Islet precursor cell (in vitro differentiated cells): ENCODE measurements at regions not wholly inside any gene's neighbourhood (a gene's known extent, or its start where the extent isn't known, plus 50 kb on each side); places are given as distances from the start of the nearest gene placed in this dataset.
A peak's percentile ranks its signal among the peaks of the same experiment; 100 is the strongest.

Experiments used
- DNase-seq: peaks from one replicate; pipeline ENCODE4 v3.0.0-alpha.2; 2018

DNA sequence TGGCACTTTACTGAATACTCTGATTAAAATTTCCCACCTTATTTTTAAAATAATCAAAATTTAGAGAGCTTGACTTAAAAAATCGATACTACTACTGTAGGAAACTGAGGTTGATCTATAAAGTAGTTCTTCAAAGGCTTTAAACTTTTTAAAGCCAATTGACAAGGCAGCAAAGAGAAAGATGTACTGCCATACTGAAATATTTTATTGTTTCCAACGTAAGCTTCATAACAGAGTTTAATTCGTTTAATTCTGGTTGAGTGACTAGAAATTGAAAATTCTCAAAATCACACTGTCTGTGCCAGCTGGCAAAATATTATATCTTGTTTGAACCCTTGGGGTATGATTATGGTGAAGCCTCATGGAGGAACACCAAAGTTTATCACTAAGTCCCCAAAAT is 207.6 kb downstream of the UNC5CL start:
- DNase-seq = no peak

DNA sequence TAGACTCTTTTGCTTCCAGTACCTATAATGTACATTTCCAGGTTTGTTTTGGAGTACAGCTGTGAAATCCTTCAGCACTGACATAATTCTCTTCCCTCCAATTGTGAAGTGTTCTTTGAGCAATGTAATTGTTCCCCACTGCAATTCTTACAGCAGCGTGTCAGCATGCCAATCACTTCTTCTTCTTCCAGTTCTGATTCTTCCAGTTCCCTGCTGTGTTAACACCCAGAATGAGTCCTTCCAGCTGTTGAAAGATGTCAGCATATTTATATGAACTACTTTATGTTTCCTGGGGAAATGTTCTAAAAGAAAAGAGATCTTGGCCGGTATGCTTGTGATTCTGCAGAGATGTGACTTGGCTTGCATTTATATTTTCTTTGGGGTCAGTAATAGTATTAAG is 213.9 kb downstream of the UNC5CL start:
- DNase-seq = no peak

DNA sequence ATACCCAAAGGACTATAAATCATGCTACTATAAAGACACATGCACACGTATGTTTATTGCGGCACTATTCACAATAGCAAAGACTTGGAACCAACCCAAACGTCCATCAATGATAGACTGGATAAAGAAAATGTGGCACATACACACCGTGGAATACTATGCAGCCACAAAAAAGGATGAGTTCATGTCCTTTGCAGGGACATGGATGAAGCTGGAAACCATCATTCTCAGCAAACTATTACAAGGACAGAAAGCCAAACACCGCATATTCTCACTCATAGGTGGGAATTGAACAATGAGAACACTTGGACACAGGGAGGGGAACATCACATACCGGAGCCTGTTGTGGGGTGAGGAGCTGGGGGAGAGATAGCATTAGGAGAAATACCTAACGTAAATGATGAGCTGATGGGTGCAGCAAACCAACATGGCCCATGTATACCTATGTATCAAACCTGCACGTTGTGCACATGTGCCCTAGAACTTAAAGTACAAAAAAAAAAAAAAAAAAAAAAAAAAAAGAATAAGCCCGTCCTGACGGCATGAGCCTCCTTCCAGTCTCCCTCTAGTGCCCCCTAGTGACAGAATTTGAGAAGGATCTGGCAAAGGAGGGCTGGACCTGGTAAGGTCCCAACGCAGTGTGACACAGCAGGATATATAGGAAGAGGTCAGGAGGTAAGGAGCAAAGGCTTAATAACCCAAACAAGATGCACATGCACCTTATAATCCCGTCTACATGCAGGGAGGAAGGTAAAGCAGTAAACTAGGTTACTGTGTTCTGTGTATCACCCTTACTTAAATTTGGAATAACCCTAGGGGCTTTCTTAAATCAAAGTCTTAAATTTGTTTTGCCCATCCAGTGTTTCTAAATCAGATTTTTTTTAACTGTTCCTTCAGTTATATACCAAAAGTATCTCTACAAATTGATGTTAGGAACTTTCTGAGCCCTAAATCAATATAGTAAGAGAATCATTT is 214.8 kb downstream of the UNC5CL start:
- peak; percentile 79 for DNase-seq

DNA sequence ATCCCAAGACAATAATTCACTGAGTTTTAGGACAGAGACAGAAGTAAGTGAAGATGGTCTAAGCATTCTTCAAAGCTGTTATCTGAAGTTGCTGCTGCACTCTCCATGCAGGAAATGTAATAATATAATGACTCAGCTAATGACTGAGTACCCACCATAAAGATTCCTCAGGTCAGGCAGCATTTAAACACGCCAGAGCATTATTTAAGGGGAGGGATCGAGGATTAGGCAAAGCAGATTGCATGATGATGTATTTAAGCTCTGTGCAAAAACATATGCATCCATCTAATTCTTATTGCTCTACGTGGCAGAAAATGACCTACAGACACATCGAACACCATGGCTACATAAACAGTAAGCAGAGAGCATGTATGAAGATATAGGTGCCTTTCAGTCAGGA is 216.4 kb downstream of the UNC5CL start:
- DNase-seq = no peak

DNA sequence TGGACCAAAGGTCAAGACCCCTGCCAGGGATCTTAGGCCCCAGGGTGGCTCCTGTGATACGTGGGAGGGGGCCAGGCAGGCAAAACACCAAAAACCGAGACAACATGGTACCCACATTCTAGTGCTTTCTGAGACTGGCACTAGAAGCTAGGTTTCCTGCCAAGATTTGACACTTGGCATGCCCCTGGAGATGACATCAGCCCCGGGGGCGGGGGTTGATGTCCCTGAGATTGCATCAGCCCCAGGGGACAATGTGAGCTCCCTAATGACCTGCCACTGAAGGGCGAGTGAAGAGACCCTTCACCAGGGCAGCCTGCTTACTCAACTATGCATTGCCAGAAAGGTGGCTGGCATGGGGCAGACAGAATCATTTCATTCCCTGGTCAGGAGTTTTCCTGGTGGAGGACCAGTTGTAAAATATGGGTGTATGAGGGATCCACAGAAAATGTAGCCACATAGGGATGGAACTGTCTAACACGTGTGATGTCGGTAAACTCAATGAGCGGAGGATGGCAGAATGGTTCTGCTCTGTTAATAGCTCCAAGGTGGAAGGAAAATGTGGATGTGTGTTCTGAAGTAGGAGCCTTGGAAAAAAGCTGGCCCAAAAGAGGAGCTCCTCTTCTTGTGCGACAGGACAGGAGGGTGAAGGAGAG is 219.7 kb downstream of the UNC5CL start:
- DNase-seq = peak; percentile 51

DNA sequence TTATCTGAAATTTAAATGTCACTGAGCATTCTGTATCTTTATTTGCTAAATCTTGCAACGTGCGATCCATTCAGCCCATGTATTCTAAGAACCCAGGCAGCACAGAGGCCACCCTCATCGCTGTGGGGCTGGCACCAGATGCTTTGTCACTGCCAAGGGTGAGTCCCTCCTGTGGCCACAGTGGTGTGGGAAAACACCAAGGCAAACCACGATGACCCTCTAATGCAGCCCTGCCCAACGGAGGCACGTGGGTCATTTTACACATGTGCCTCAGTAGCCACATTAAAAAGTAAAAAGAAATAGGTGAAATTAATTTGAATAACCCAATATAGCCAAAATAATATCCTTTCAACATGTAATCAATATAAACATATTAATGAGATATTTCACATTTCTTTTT is 221.7 kb downstream of the UNC5CL start:
- DNase-seq = peak; percentile 18

DNA sequence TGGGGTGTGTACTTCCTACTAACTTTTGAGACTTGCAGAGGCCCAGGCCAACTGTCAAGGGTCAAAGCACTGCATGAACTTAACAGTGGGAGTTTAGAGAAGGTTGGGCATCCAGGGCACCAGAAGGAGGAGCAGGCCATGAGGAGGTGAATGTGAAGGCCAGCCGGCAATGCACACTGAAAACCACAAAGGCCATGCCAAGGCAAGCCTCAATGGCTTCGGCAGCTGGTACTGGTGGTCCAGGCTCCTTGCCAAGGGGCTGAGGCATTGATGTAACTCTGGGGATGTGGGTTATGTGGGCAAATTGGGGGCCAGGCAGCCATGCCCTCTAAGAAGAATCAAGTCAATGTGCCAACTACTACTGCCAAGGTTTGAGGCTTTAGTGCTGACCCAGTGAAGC is 222.4 kb downstream of the UNC5CL start:
- DNase-seq = no peak

DNA sequence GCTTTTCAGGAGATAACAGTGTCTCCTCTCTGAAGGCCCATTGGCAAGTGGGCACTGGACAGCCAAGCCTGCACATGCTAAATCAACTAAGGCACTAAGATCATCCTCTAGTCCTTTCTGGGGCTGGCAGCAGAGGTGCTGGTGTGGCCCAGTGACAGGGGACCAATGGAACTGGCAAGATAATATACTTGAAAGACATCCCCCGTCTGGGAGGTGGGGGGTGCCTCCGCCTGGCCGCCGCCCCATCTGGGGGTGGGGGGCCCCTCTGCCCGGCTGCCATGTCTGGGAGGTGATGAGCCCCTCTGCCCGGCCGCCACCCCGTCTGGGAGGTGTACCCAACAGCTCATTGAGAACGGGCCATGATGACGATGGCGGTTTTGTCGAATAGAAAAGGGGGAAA is 223.3 kb downstream of the UNC5CL start:
- peak; percentile 28 for DNase-seq

DNA sequence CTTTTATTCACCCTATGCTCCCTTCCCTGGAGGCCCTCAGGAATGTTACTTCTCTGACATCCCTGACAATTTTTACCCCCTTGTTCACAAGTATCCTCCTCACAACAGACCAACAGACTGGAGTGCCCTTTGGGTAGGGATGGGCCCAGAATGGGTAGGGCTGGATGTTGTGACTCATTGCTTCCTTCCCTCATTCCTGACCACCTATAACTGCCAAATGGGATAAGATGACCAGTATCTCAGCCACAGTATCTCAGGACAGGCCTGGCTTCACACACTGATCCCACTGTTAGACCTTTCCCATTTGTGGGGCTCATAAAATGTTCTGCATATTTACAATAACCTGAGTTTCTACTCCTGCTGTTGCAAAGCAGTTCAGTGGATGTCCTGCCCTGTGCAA is 223.0 kb upstream of the LRFN2 start:
- DNase-seq = peak; percentile 26

DNA sequence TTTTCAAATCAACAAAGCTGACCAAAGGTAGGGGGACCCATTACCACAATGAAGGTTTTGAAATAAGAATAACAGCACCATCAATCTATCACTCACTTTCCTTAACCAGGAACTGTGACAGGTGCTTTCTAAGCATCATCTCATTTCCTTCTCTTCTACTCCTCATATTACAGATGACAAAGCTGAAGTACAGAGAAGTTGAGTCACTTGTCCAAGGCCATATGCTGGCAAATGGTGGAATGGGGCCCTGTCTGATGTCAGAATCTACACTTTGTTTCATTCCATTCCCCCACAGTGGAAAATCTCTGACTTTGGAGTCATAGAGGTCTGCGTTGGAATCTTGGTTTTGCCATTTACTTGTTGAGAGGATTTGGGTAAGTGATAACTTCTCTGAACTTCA is 222.5 kb upstream of the LRFN2 start:
- DNase-seq = no peak

DNA sequence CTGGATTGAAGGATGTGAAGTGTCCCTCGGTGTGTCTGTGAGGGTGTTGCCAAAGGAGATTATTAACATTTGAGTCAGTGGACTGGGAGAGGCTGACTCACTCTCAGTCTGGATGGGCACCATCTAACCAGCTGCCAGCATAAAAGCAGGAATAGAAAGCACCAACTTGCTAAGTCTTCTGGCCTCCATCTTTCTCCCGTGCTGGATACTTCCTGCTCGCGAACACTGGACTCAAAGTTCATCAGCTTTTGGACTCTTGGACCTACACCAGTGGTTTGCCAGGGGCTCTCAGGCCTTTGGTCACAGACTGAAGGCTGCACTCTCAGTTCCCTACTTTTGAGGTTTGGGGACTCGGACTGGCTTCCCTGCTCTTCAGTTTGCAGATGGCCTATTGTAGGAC is 220.3 kb upstream of the LRFN2 start:
- DNase-seq = no peak

DNA sequence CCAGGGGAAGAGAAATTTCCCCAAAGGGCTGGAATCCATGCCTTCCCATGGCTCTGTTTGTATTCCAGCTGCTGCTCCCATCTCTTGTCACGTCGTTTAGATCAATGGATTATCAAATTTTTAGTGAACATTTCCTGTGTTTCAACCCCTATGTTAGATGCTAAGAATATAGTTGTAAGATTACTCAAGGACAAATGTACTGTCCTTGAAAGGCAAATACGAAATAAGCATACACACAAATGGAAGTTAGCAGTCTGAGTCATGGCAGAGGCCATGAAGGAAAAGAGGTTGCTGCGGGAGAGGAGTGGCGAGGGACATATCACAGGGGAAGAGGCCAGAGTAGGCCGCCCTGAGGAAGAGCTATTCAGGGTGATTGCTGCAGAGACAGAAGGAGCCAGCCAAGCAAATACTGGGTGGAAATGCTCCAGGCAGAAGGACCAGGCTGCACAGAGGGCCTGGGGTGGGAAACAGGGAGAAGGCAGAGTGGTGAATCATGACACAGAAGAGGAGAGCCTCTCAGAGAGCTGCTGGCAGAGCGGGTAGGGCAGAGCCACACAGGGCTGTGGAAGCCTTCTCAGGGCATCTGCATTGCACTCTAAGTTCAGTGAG is 219.2 kb upstream of the LRFN2 start:
- peak; percentile 55 for DNase-seq

DNA sequence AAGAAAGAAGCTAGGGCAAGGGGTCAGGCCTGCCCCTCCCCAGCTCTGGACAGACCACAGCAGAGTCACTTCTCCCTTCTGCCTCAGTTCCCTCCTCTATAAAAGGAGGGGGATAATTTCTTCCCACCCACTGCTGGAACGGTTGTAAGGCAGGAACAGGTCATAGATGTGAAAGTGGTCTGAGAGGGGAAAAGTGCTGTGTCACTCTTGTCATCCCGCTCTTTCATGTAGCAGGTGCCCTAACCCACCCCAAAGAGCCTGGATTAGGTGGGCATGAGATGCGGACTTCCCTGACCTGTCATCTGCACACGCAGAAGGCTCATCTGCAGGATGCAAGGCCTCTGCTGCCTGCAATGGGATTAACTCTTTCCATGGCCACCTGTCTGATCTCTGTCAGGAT is 218.2 kb upstream of the LRFN2 start:
- no peak for DNase-seq

DNA sequence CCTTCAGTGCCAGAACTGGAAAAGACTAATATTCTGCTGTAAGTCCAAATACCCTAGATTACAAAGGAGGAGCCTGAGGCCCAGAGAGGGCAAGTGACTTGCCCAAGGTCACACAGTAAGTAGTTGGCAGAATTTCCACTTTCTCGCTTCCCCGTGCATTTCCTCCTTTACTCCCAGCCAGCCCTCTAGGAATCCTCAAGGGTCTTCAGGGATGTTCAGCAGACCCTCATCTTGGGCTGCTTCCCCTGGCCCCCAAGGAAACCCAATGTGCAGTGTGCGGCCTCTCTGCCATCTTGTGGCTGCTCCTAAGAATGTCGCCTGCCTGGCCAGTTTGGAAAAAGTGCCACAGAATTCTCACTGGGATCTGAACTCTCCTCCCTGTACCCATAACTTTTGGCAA is 217.7 kb upstream of the LRFN2 start:
- no peak for DNase-seq

DNA sequence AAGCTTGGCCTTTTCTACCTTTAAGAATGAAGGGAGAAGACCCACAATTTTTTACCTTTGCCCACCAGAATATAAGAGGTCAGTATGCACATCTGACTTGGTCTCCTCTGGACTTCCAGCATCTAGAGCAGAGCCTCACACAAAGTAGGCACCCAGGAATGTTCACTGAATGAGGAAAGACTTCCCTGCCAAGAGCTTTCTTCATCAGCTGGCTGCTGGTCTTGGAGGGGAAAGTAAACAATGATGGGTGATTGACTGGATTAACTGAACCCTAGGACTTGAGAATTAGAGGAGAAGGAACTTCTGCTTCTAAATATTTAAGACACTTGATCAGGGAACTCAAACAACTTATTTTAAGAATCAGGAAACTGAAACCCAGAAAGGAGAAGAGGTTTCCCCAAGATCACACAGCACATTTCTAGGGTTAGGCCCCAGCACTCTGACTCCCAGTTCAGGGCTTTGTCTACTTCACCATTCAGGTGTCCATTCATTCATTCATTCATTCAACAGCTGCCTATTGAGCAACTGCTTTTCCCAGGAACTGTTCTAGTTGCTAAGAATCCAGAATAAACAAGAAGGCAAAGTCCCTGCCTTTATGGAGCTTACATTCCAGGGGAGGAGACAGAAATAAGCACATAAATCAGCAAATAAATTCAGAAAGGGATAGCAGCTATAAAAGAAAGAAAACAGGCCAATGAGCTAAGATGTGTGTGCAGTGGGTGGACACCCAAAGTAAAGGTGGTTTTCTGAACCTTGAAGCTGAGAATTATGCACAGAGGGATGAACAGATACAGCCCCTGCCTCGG is 216.9 kb upstream of the LRFN2 start:
- DNase-seq = no peak

DNA sequence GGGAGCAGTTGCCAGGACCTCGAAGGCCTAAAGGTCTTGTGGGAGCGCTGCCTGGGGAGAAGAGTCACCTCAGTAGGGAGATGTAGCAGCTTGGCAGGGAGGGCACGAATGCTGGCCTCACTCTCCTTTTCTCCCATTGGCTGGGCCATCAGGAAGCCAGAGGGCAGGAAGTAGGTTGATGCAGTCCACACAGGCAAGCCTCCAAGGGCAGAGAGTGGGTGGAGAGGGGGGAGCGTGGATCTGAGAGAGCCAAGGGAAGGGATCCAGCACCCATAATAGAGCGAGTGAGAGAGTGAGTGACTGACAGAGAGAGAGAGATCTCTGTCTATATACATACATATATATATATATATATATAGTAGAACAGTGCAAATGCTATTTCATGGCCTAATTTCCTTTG is 215.3 kb upstream of the LRFN2 start:
- no peak for DNase-seq

DNA sequence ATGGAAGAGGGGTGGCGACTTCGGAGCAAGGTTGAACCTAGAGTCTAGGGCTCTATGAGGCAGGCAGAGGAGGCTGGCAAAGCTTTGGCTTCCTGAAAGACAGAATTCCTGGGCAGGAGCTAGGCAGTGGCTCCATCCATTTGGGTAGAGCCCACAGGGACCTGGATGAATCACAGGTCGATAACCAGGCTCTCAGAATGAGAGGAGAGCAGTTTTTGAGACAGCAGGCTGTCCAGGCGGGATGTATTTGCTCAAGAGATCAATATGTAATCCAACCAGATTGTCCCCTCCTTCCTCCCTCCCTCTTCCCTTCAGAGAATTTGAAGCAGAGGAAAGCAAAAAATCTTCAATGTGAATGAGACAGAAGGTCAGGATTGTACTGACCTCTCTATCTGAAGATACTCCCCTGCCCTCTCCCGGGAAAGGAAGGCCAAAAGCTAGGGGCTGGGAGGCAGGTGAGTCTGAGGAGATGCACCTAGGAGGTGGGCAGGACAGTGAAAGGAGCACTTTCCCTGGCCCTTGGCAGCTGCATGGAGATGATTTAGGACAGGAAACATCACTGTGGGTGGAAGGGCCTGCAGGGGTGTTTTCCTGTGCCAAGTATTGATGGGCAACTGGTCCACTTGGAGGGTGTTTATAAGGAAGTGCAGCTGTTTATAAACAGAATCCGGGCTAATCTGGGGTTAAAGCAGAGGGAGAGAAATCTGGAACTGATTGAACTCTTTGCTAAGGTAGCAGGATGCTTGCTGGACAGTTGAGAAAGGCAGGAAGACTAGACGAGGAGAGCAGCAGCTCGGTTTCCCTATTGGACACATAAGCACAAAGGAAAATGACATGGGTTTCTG is 212.4 kb upstream of the LRFN2 start:
- no peak for DNase-seq

DNA sequence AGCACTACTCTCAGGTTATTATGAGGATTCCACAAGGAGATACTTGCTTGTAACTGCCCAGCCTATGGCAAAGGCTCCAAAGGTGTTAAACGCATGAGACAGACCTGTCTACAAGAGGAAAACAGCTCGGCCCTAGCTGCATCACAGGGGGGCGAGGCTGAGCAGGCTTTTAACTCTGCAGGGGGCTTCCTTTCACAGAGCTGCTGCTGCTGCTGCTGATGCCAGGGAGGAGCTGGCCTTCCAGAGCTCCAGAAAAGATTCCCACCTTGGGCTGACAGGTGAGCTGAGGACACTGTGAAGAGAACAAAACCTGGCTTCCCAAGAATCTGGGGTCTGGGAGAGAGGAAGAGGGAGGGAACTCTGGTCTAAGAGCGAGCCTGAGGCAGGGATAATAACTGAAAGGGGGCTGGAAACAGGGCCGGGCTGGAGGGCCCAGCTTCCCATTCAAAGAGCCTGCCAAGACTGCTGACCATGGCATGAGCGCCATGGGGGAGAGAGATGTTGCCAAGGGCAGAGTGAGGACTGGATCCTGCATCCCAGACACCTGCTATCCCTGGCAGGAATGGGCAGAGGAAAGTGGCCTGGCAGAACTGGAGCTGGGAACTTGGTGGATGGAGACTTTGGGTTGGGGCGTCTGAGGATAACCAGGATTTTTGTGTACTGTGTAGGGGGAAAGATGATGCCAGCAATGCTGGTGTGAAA is 211.1 kb upstream of the LRFN2 start:
- DNase-seq = no peak

DNA sequence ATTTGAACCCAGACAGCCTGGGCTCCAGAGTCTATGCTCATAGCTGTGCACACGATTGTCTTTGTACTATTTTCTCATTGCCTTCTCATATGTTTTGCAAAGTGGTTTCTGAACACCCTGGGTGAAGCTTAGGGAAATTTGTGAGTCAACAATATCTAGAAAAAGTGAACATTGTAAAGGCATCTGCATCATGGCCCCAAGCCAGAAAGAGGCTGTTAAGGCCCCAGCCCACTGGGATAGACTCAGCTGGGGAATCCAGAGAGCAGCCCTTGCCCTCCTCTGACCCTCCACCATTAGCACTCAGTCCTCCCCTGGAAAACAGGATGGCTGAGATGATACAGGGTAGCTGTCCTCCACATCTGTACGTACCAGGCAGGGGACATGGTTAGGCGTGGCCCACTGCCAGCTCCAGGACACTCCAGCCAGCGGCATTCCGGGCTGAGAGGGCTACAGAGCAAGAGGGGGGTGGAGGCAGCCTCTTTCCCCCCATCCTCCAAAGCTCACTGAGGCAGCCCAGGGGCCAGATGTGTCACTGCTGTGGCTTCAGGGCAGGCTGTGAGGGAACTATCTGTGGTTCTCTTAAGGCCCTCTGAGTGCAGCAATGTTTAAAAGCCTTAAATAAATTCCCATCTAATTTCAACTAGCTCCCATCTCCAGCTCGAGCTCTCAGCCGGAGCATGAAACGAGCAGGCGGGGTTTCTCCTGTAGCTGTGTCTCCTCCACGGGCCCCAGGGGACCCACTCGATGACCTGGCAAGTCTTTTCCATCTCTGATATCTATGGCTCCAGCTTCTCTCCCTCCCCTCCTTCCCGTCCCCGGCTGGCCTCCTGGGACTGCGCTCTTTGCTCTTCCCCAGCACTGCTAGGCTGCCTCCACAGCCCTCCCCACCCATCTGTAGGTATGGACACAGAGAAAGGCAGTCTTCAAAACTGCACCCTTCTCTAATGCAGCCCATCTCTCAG is 209.4 kb upstream of the LRFN2 start:
- no peak for DNase-seq

DNA sequence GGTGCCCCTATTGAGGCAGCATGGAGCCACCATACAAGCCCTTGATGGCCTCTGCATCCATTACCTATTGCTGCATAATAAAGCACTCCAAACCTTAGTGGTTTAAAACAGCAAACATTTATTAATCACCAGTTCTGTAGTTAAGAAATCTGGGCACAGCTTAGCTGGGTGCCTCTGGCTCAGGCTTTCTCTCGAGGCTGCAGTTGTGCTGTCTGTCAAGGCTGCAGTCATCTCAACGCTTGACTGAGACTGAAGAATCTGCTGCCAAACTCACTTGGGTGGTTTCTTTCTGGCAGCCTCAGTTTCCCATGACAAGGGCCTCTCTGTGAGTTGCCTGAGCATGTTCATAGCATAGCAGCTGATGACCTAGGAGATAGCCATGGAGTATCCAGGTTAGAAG is 207.4 kb upstream of the LRFN2 start:
- no peak for DNase-seq
